ENCODE measurements at regions not wholly inside any gene's neighbourhood (a gene's known extent, or its start where the extent isn't known, plus 50 kb on each side); places are given as distances from the start of the nearest gene placed in this dataset.

DNA sequence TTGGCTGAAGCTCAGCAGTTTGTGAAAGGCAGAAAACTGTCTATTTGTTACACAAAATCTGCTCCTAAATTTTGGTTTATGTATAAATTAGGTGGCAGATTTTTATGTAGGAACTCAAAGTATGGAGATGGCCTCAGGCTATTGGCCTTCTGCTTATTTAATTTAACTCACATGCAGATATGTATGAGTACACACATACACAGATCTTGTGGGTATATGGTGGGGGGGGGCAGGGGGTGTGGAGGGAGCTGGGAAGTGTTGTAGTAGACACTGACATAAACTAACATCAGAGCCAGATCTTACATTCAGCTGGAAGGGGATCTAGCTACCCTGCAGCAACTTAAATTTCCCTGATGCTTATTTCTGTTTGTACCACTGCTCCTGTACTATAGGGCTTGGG, 170.8 kb downstream of the EPM2A start (continued):
- no peak for TF ChIP-seq SMAD3 (CRISPR knock-in tag; IDR thresholded peaks at IDR 0.05; ENCODE audit: borderline replicate concordance)
- TF ChIP-seq RELA (CRISPR knock-in tag; IDR thresholded peaks at IDR 0.05; ENCODE audit: borderline replicate concordance), result no peak
- TF ChIP-seq NFATC4 (CRISPR knock-in tag; IDR thresholded peaks at IDR 0.05), result no peak
- no peak for TF ChIP-seq IRF2 (CRISPR knock-in tag; IDR thresholded peaks at IDR 0.05; ENCODE audit: borderline replicate concordance, low read depth)
- TF ChIP-seq, protein P1, sequence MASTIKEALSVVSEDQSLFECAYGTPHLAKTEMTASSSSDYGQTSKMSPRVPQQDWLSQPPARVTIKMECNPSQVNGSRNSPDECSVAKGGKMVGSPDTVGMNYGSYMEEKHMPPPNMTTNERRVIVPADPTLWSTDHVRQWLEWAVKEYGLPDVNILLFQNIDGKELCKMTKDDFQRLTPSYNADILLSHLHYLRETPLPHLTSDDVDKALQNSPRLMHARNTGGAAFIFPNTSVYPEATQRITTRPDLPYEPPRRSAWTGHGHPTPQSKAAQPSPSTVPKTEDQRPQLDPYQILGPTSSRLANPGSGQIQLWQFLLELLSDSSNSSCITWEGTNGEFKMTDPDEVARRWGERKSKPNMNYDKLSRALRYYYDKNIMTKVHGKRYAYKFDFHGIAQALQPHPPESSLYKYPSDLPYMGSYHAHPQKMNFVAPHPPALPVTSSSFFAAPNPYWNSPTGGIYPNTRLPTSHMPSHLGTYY (CRISPR knock-in tag; IDR thresholded peaks at IDR 0.05), result no peak
- no peak for TF ChIP-seq NR1H2 (CRISPR knock-in tag; IDR thresholded peaks at IDR 0.05)
- TF ChIP-seq FOXK1 (CRISPR knock-in tag; IDR thresholded peaks at IDR 0.05), result no peak
- no peak for TF ChIP-seq ZNF671 (CRISPR knock-in tag; IDR thresholded peaks at IDR 0.05)
- no peak for TF ChIP-seq PRRX2 (CRISPR knock-in tag; IDR thresholded peaks at IDR 0.05)
- TF ChIP-seq, protein P2, sequence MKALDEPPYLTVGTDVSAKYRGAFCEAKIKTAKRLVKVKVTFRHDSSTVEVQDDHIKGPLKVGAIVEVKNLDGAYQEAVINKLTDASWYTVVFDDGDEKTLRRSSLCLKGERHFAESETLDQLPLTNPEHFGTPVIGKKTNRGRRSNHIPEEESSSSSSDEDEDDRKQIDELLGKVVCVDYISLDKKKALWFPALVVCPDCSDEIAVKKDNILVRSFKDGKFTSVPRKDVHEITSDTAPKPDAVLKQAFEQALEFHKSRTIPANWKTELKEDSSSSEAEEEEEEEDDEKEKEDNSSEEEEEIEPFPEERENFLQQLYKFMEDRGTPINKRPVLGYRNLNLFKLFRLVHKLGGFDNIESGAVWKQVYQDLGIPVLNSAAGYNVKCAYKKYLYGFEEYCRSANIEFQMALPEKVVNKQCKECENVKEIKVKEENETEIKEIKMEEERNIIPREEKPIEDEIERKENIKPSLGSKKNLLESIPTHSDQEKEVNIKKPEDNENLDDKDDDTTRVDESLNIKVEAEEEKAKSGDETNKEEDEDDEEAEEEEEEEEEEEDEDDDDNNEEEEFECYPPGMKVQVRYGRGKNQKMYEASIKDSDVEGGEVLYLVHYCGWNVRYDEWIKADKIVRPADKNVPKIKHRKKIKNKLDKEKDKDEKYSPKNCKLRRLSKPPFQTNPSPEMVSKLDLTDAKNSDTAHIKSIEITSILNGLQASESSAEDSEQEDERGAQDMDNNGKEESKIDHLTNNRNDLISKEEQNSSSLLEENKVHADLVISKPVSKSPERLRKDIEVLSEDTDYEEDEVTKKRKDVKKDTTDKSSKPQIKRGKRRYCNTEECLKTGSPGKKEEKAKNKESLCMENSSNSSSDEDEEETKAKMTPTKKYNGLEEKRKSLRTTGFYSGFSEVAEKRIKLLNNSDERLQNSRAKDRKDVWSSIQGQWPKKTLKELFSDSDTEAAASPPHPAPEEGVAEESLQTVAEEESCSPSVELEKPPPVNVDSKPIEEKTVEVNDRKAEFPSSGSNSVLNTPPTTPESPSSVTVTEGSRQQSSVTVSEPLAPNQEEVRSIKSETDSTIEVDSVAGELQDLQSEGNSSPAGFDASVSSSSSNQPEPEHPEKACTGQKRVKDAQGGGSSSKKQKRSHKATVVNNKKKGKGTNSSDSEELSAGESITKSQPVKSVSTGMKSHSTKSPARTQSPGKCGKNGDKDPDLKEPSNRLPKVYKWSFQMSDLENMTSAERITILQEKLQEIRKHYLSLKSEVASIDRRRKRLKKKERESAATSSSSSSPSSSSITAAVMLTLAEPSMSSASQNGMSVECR (CRISPR knock-in tag; IDR thresholded peaks at IDR 0.05; ENCODE audit: borderline replicate concordance), result no peak

- POLR2A ChIA-PET, result no interaction called here
- Mint-ChIP-seq H3K27me3 (ENCODE audit: low read depth) (peaks cover 2% of the 10 kb centered on the region; the same call in 1 of the 2 replicates), H3K36me3 (no peaks in the 10 kb centered on the region), H3K4me3 (no peak overlapping the region), H3K9me3 (peaks cover 16% of the 10 kb centered on the region), H3K27ac (no peak overlapping the region), H3K4me1 (peaks cover 4% of the 10 kb centered on the region; the same call in 1 of the 2 replicates)
- TF ChIP-seq OVOL2 (CRISPR knock-in tag; IDR thresholded peaks at IDR 0.05; ENCODE audit: borderline replicate concordance) (no peak), PRRX2 (CRISPR knock-in tag; IDR thresholded peaks at IDR 0.05) (no peak), CTCF (IDR thresholded peaks at IDR 0.05) (no peak), CREB1 (CRISPR knock-in tag; IDR thresholded peaks at IDR 0.05) (no peak), ELF4 (CRISPR knock-in tag; IDR thresholded peaks at IDR 0.05; ENCODE audit: low read depth) (no peak), USF1 (CRISPR knock-in tag; IDR thresholded peaks at IDR 0.05) (no peak), NFYB (CRISPR knock-in tag; conservative IDR thresholded peaks at IDR 0.05; ENCODE audit: low read depth) (no peak), NR2C2 (CRISPR knock-in tag; IDR thresholded peaks at IDR 0.05) (no peak), AFF4 (CRISPR knock-in tag; IDR thresholded peaks at IDR 0.05; ENCODE audit: borderline replicate concordance) (no peak), CBFB (CRISPR knock-in tag; IDR thresholded peaks at IDR 0.05; ENCODE audit: low read depth) (no peak), HMGXB4 (CRISPR knock-in tag; IDR thresholded peaks at IDR 0.05) (no peak)
- CTCF ChIA-PET, result no interaction called here
- ATAC-seq (no peak), DNase-seq (ENCODE audit: low spot score) (no peak)
Measured at GRCh38 chr6:145567684-145568252, 167.6 kb downstream of the EPM2A start.

Data from WTC11 (cell line).